ENCODE measurements at regions not wholly inside any gene's neighbourhood (a gene's known extent, or its start where the extent isn't known, plus 50 kb on each side); places are given as distances from the start of the nearest gene placed in this dataset.

DNA sequence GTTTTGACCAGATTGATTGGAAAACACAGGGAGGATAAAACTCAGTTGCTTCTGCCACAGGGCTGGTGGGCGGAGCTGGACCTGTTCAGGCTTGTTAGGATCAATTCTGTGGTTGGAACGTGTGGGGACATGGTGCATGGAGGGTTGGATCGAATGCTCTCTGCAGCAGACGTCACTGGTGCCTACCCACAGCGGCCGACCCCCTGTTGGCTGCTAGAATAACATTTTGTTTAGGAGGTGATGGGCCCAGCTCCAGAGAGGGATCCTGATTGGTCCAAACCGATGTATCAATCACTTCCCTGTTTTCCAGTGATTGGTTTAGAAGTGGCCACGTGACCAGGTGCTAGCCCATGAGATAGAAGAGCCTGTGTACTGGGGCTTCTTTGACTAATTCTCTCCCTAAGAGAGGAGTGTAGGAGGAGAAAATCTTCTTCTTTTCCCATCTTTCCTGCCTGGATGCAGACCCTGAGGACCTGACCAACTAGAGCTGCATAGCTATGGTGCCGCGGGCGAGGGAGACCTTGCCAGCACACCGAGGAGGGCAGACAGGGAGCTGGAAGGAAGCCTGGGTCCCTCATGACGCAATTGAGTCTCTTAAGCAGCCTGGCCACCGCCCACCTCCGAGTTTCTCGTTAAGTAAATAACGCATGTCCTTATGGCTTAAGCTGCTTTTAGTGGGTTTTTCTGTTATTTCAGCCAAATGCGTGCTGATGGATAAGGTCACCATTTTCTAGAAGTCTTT lies 163.5 kb downstream of the AACS start:
- TF ChIP-seq, protein P1, sequence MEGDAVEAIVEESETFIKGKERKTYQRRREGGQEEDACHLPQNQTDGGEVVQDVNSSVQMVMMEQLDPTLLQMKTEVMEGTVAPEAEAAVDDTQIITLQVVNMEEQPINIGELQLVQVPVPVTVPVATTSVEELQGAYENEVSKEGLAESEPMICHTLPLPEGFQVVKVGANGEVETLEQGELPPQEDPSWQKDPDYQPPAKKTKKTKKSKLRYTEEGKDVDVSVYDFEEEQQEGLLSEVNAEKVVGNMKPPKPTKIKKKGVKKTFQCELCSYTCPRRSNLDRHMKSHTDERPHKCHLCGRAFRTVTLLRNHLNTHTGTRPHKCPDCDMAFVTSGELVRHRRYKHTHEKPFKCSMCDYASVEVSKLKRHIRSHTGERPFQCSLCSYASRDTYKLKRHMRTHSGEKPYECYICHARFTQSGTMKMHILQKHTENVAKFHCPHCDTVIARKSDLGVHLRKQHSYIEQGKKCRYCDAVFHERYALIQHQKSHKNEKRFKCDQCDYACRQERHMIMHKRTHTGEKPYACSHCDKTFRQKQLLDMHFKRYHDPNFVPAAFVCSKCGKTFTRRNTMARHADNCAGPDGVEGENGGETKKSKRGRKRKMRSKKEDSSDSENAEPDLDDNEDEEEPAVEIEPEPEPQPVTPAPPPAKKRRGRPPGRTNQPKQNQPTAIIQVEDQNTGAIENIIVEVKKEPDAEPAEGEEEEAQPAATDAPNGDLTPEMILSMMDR (IDR thresholded peaks at IDR 0.05; ENCODE audit: low read depth, low read length), result no peak
- Histone ChIP-seq H3K9me3 (ENCODE audit: severe bottlenecking) (no peaks in the 10 kb centered on the region), H3K27me3 (ENCODE audit: insufficient read depth, low read depth, severe bottlenecking) (no peaks in the 10 kb centered on the region), H3K27ac (no peak overlapping the region), H3K4me3 (ENCODE audit: low read depth, low read length) (no peak overlapping the region), H3K36me3 (no peaks in the 10 kb centered on the region)
- peak; percentile 50 for DNase-seq

- Histone ChIP-seq H3K27ac (no peak overlapping the region), H3K9me3 (ENCODE audit: severe bottlenecking) (no peaks in the 10 kb centered on the region), H3K27me3 (ENCODE audit: insufficient read depth, low read depth, severe bottlenecking) (no peaks in the 10 kb centered on the region), H3K4me3 (ENCODE audit: low read depth, low read length) (no peak overlapping the region), H3K36me3 (no peaks in the 10 kb centered on the region)
- DNase-seq, result no peak
- TF ChIP-seq, protein P1 (IDR thresholded peaks at IDR 0.05; ENCODE audit: low read depth, low read length), result no peak
Observed at GRCh38 chr12:125229878-125230530, 164.8 kb downstream of the AACS start.

DNA sequence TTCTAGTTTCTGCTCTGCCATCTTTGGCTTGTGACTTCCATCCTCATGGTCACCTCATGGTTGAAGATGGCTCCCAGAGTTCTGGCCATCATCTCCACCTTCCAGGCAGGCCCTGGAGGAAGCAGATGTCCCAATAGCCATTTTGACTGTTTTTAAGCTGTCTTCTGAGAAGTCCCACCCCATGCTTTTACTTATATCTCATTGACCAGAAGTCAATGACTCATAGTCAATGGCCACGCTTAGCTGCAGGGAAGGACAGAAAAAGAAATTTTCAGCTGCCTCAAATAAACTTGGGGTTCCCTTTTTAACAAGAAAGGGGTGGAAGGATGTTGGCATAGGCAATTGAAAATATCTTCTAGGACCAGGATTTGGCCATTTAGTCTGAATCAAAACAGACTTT lies 168.1 kb downstream of the AACS start:
- TF ChIP-seq, protein P1 (IDR thresholded peaks at IDR 0.05; ENCODE audit: low read depth, low read length), result no peak
- H3K4me3 ChIP-seq (ENCODE audit: low read depth, low read length), result no peak overlapping the region
- H3K27ac ChIP-seq, result no peak overlapping the region
- DNase-seq, result no peak
- H3K27me3 ChIP-seq (ENCODE audit: insufficient read depth, low read depth, severe bottlenecking), result no peaks in the 10 kb centered on the region
- no peaks in the 10 kb centered on the region for H3K9me3 ChIP-seq (ENCODE audit: severe bottlenecking)
- no peaks in the 10 kb centered on the region for H3K36me3 ChIP-seq

DNA sequence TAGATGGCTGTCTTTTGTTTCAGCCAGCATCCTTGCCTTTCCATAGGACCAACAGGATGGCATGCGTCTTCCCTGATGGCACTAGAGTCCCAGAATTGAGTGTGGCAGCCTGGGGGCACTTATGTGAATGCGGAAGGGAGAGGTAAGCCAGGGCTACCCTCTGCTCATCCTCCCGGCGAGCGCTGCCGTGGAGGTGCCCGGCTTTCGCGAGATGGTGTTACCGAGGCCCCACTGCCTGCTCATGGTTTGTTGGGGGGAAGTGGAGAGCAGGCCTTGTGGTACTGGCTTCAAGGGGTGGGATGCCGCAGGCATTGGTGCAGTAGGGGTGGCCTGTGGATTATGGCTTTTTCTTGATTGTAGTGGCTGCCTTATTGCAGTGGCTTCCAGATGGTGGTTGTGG lies 174.3 kb downstream of the AACS start:
- no peak for DNase-seq
- Histone ChIP-seq H3K36me3 (no peaks in the 10 kb centered on the region), H3K27me3 (ENCODE audit: insufficient read depth, low read depth, severe bottlenecking) (peaks cover 3% of the 10 kb centered on the region), H3K4me3 (ENCODE audit: low read depth, low read length) (no peak overlapping the region), H3K27ac (no peak overlapping the region), H3K9me3 (ENCODE audit: severe bottlenecking) (no peaks in the 10 kb centered on the region)
- TF ChIP-seq, protein P1 (IDR thresholded peaks at IDR 0.05; ENCODE audit: low read depth, low read length), result no peak

GRCh38 chr12:125240717-125241116 lies 175.5 kb downstream of the AACS start:
- Histone ChIP-seq H3K9me3 (ENCODE audit: severe bottlenecking) (no peaks in the 10 kb centered on the region), H3K27ac (no peak overlapping the region), H3K36me3 (no peaks in the 10 kb centered on the region), H3K4me3 (ENCODE audit: low read depth, low read length) (no peak overlapping the region), H3K27me3 (ENCODE audit: insufficient read depth, low read depth, severe bottlenecking) (peaks cover 3% of the 10 kb centered on the region)
- DNase-seq, result no peak
- TF ChIP-seq, protein P1 (IDR thresholded peaks at IDR 0.05; ENCODE audit: low read depth, low read length), result no peak
